ENCODE measurements at regions not wholly inside any gene's neighbourhood (a gene's known extent, or its start where the extent isn't known, plus 50 kb on each side); places are given as distances from the start of the nearest gene placed in this dataset.

GRCh38 chr12:60010486-60010885 is 414.7 kb downstream of the SLC16A7 start:
- Mint-ChIP-seq H3K36me3 (no peaks in the 10 kb centered on the region), H3K27me3 (no peaks in the 10 kb centered on the region), H3K4me3 (no peak overlapping the region), H3K9me3 (no peaks in the 10 kb centered on the region), H3K4me1 (ENCODE audit: unreplicated experiment) (no peaks in the 10 kb centered on the region), H3K27ac (no peak overlapping the region)
- DNase-seq (ENCODE audit: extremely low spot score, unreplicated experiment), result no peak
- no peak for TF ChIP-seq CTCF (conservative IDR thresholded peaks at IDR 0.05)

- H3K36me3 Mint-ChIP-seq, result no peaks in the 10 kb centered on the region
- no peak for TF ChIP-seq CTCF (conservative IDR thresholded peaks at IDR 0.05)
- H3K4me3 Mint-ChIP-seq, result no peak overlapping the region
- no peaks in the 10 kb centered on the region for H3K9me3 Mint-ChIP-seq
- no peak overlapping the region for H3K27ac Mint-ChIP-seq
- no peak for DNase-seq (ENCODE audit: extremely low spot score, unreplicated experiment)
- no peaks in the 10 kb centered on the region for H3K4me1 Mint-ChIP-seq (ENCODE audit: unreplicated experiment)
- H3K27me3 Mint-ChIP-seq, result no peaks in the 10 kb centered on the region
Measured at GRCh38 chr12:60012659-60013058, 416.8 kb downstream of the SLC16A7 start.

- H3K4me1 Mint-ChIP-seq (ENCODE audit: unreplicated experiment), result no peaks in the 10 kb centered on the region
- H3K27ac Mint-ChIP-seq, result no peak overlapping the region
- H3K36me3 Mint-ChIP-seq, result no peaks in the 10 kb centered on the region
- no peak overlapping the region for H3K4me3 Mint-ChIP-seq
- no peaks in the 10 kb centered on the region for H3K9me3 Mint-ChIP-seq
- DNase-seq (ENCODE audit: extremely low spot score, unreplicated experiment), result no peak
- no peak for TF ChIP-seq CTCF (conservative IDR thresholded peaks at IDR 0.05)
- no peaks in the 10 kb centered on the region for H3K27me3 Mint-ChIP-seq
Measured at GRCh38 chr12:60014436-60014835, 418.6 kb downstream of the SLC16A7 start.

GRCh38 chr12:60020068-60020467 is 424.2 kb downstream of the SLC16A7 start:
- no peak overlapping the region for H3K4me3 Mint-ChIP-seq
- no peaks in the 10 kb centered on the region for H3K4me1 Mint-ChIP-seq (ENCODE audit: unreplicated experiment)
- H3K27ac Mint-ChIP-seq, result no peak overlapping the region
- H3K9me3 Mint-ChIP-seq, result no peaks in the 10 kb centered on the region
- no peak for DNase-seq (ENCODE audit: extremely low spot score, unreplicated experiment)
- H3K27me3 Mint-ChIP-seq, result no peaks in the 10 kb centered on the region
- TF ChIP-seq CTCF (conservative IDR thresholded peaks at IDR 0.05), result no peak
- no peaks in the 10 kb centered on the region for H3K36me3 Mint-ChIP-seq

- no peaks in the 10 kb centered on the region for H3K27me3 Mint-ChIP-seq
- no peak overlapping the region for H3K4me3 Mint-ChIP-seq
- DNase-seq (ENCODE audit: extremely low spot score, unreplicated experiment), result no peak
- H3K36me3 Mint-ChIP-seq, result no peaks in the 10 kb centered on the region
- H3K9me3 Mint-ChIP-seq, result no peaks in the 10 kb centered on the region
- no peak overlapping the region for H3K27ac Mint-ChIP-seq
- no peak for TF ChIP-seq CTCF (conservative IDR thresholded peaks at IDR 0.05)
- H3K4me1 Mint-ChIP-seq (ENCODE audit: unreplicated experiment), result no peaks in the 10 kb centered on the region
Measured at GRCh38 chr12:60021235-60021634, 425.4 kb downstream of the SLC16A7 start.

GRCh38 chr12:60027266-60027665 is 431.4 kb downstream of the SLC16A7 start:
- no peaks in the 10 kb centered on the region for H3K9me3 Mint-ChIP-seq
- H3K4me3 Mint-ChIP-seq, result no peak overlapping the region
- H3K36me3 Mint-ChIP-seq, result no peaks in the 10 kb centered on the region
- DNase-seq (ENCODE audit: extremely low spot score, unreplicated experiment), result no peak
- no peaks in the 10 kb centered on the region for H3K4me1 Mint-ChIP-seq (ENCODE audit: unreplicated experiment)
- no peak for TF ChIP-seq CTCF (conservative IDR thresholded peaks at IDR 0.05)
- no peak overlapping the region for H3K27ac Mint-ChIP-seq
- H3K27me3 Mint-ChIP-seq, result no peaks in the 10 kb centered on the region
